ENCODE measurements at regions not wholly inside any gene's neighbourhood (a gene's known extent, or its start where the extent isn't known, plus 50 kb on each side); places are given as distances from the start of the nearest gene placed in this dataset.

DNA sequence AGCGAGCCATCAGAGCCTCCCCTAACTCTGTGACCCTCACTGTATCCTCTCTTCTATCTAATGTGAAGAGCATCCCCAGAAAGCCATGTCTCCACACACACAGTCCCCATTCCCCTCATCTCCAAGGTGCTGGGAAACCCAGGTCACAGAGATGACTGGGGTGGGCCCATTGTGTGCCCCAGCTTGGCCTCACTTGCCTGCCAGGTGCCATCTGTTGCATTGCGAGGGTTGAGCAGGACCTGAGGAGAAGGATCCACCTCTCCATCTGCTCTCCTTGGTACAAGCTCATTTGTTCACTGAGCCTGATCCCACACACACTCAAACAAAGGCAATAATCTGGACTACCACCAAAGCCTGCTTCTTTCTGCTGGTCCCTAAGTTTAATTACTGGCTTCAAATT, 118.8 kb downstream of the SPATA19 start:
- WGBS, 2 donors (ENCODE audit: low coverage in 1 of 2), result 50 to 79% methylated on average over 1 to 2 of the region's 2 CpGs
- TF ChIP-seq POLR2A (IDR thresholded peaks at IDR 0.05) (no peak), EP300 (IDR thresholded peaks at IDR 0.05) (no peak), POLR2AphosphoS5 (IDR thresholded peaks at IDR 0.05) (no peak)
- TF ChIP-seq, protein P1, sequence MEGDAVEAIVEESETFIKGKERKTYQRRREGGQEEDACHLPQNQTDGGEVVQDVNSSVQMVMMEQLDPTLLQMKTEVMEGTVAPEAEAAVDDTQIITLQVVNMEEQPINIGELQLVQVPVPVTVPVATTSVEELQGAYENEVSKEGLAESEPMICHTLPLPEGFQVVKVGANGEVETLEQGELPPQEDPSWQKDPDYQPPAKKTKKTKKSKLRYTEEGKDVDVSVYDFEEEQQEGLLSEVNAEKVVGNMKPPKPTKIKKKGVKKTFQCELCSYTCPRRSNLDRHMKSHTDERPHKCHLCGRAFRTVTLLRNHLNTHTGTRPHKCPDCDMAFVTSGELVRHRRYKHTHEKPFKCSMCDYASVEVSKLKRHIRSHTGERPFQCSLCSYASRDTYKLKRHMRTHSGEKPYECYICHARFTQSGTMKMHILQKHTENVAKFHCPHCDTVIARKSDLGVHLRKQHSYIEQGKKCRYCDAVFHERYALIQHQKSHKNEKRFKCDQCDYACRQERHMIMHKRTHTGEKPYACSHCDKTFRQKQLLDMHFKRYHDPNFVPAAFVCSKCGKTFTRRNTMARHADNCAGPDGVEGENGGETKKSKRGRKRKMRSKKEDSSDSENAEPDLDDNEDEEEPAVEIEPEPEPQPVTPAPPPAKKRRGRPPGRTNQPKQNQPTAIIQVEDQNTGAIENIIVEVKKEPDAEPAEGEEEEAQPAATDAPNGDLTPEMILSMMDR (IDR thresholded peaks at IDR 0.05), result no peak
- Histone ChIP-seq H3K4me3 (no peak overlapping the region), H3K9me3 (no peaks in the 10 kb centered on the region), H3K4me1 (no peaks in the 10 kb centered on the region), H3K27ac (no peak overlapping the region), H3K27me3 (no peaks in the 10 kb centered on the region), H3K36me3 (no peaks in the 10 kb centered on the region)
- no peak for ATAC-seq

- ATAC-seq, result no peak
- no peak for TF ChIP-seq POLR2AphosphoS5 (IDR thresholded peaks at IDR 0.05)
- no peak for TF ChIP-seq EP300 (IDR thresholded peaks at IDR 0.05)
- no peak for TF ChIP-seq POLR2A (IDR thresholded peaks at IDR 0.05)
- TF ChIP-seq, protein P1 (IDR thresholded peaks at IDR 0.05), result no peak
- Histone ChIP-seq H3K4me3 (no peak overlapping the region), H3K9me3 (no peaks in the 10 kb centered on the region), H3K36me3 (no peaks in the 10 kb centered on the region), H3K27ac (no peak overlapping the region), H3K27me3 (no peaks in the 10 kb centered on the region), H3K4me1 (no peaks in the 10 kb centered on the region)
- WGBS, 2 donors (ENCODE audit: low coverage in 1 of 2), result 39 to 61% methylated on average over 6 to 7 of the region's 7 CpGs
Observed at GRCh38 chr11:133724116-133724515, 121.2 kb downstream of the SPATA19 start.

GRCh38 chr11:133723056-133723455, 122.3 kb downstream of the SPATA19 start:
- TF ChIP-seq POLR2AphosphoS5 (IDR thresholded peaks at IDR 0.05) (no peak), POLR2A (IDR thresholded peaks at IDR 0.05) (no peak), EP300 (IDR thresholded peaks at IDR 0.05) (no peak)
- TF ChIP-seq, protein P1 (IDR thresholded peaks at IDR 0.05), result no peak
- WGBS, 2 donors (ENCODE audit: low coverage in 1 of 2), result 20 to 33% methylated on average over 1 of the region's 1 CpG
- H3K4me1 ChIP-seq, result no peaks in the 10 kb centered on the region
- no peak for ATAC-seq
- H3K4me3 ChIP-seq, result no peak overlapping the region
- peaks cover 2% of the 10 kb centered on the region for H3K27me3 ChIP-seq
- no peak overlapping the region for H3K27ac ChIP-seq
- H3K36me3 ChIP-seq, result no peaks in the 10 kb centered on the region
- no peaks in the 10 kb centered on the region for H3K9me3 ChIP-seq

- 100% methylated on average over 1 of the region's 6 CpGs; no CpG with 5 or more reads in 1 of the 2 donors for WGBS, 2 donors (ENCODE audit: low coverage in 1 of 2)
- no peak for TF ChIP-seq EP300 (IDR thresholded peaks at IDR 0.05)
- no peak for TF ChIP-seq POLR2AphosphoS5 (IDR thresholded peaks at IDR 0.05)
- TF ChIP-seq, protein P1 (IDR thresholded peaks at IDR 0.05), result no peak
- TF ChIP-seq POLR2A (IDR thresholded peaks at IDR 0.05), result no peak
- ATAC-seq, result no peak
Observed at GRCh38 chr11:133720951-133721350, 124.4 kb downstream of the SPATA19 start.

GRCh38 chr11:133719532-133720235, 125.6 kb downstream of the SPATA19 start:
- no peak overlapping the region for H3K27ac ChIP-seq

More at GRCh38 chr11:133720951-133721350, 124.4 kb downstream of the SPATA19 start:
- Histone ChIP-seq H3K27ac (no peak overlapping the region), H3K36me3 (no peaks in the 10 kb centered on the region), H3K9me3 (no peaks in the 10 kb centered on the region), H3K27me3 (peaks cover 14% of the 10 kb centered on the region), H3K4me1 (no peaks in the 10 kb centered on the region), H3K4me3 (no peak overlapping the region)

More at GRCh38 chr11:133719532-133720235, 125.6 kb downstream of the SPATA19 start:
- Histone ChIP-seq H3K9me3 (no peaks in the 10 kb centered on the region), H3K27me3 (peaks cover 22% of the 10 kb centered on the region), H3K4me1 (no peaks in the 10 kb centered on the region), H3K4me3 (no peak overlapping the region), H3K36me3 (no peaks in the 10 kb centered on the region)
- no peak for TF ChIP-seq EP300 (IDR thresholded peaks at IDR 0.05)
- no peak for TF ChIP-seq POLR2A (IDR thresholded peaks at IDR 0.05)
- TF ChIP-seq, protein P1 (IDR thresholded peaks at IDR 0.05), result no peak
- no peak for TF ChIP-seq POLR2AphosphoS5 (IDR thresholded peaks at IDR 0.05)
- WGBS, 2 donors (ENCODE audit: low coverage in 1 of 2), result 67 to 80% methylated on average over 1 to 3 of the region's 17 CpGs
- no peak for ATAC-seq
